HG03575 (cell line): ENCODE measurements at regions not wholly inside any gene's neighbourhood (a gene's known extent, or its start where the extent isn't known, plus 50 kb on each side); places are given as distances from the start of the nearest gene placed in this dataset.
"Not testable (repeated sequence)": the region's sequence is repeated elsewhere in the genome, so short reads cannot be mapped to it uniquely, and the experiment has no call there.

Experiments
- ATAC-seq: cut with Tn5 transposase; IDR thresholded peaks from one replicate; pipeline ENCODE4 v1.9.1; 2021; ENCODE audit not compliant: unreplicated experiment, insufficient number of reproducible peaks, low FRiP score; ENCODE audit errors: extremely low read depth

- no peak for ATAC-seq
Observed at GRCh38 chr5:104538734-104539133, 976.1 kb upstream of the NUDT12 start.

GRCh38 chr5:104533498-104533897 is 970.9 kb upstream of the NUDT12 start:
- ATAC-seq = no peak

GRCh38 chr5:104526866-104527265 is 964.3 kb upstream of the NUDT12 start:
- ATAC-seq = no peak

GRCh38 chr5:104513640-104514072 is 951.1 kb upstream of the NUDT12 start:
- no peak for ATAC-seq

- no peak for ATAC-seq
Observed at GRCh38 chr5:104513121-104513602, 950.6 kb upstream of the NUDT12 start.

- ATAC-seq = no peak
Observed at GRCh38 chr5:104512063-104512825, 949.7 kb upstream of the NUDT12 start.

- ATAC-seq = no peak
Observed at GRCh38 chr5:104498281-104498680, 935.7 kb upstream of the NUDT12 start.

- ATAC-seq = no peak
Observed at GRCh38 chr5:104494083-104494482, 931.5 kb upstream of the NUDT12 start.

GRCh38 chr5:104472811-104473210 is 910.2 kb upstream of the NUDT12 start:
- no peak for ATAC-seq

- no peak for ATAC-seq
Observed at GRCh38 chr5:104456122-104456521, 893.5 kb upstream of the NUDT12 start.

GRCh38 chr5:104452550-104452949 is 890.0 kb upstream of the NUDT12 start:
- ATAC-seq = no peak

- ATAC-seq = not testable (repeated sequence)
Observed at GRCh38 chr5:104451911-104452310, 889.3 kb upstream of the NUDT12 start.

- ATAC-seq = no peak
Observed at GRCh38 chr5:104444656-104445055, 882.1 kb upstream of the NUDT12 start.

- no peak for ATAC-seq
Observed at GRCh38 chr5:104443706-104444105, 881.1 kb upstream of the NUDT12 start.

GRCh38 chr5:104431981-104432380 is 869.4 kb upstream of the NUDT12 start:
- no peak for ATAC-seq

- ATAC-seq = no peak
Observed at GRCh38 chr5:104431002-104431620, 868.5 kb upstream of the NUDT12 start.

GRCh38 chr5:104429911-104430310 is 867.3 kb upstream of the NUDT12 start:
- ATAC-seq = no peak

GRCh38 chr5:104421431-104421830 is 858.8 kb upstream of the NUDT12 start:
- ATAC-seq = no peak

GRCh38 chr5:104418056-104418455 is 855.5 kb upstream of the NUDT12 start:
- ATAC-seq = no peak

- no peak for ATAC-seq
Observed at GRCh38 chr5:104412649-104413240, 850.2 kb upstream of the NUDT12 start.
